Psoas muscle (tissue), 7 donors: ENCODE measurements at regions not wholly inside any gene's neighbourhood (a gene's known extent, or its start where the extent isn't known, plus 50 kb on each side); places are given as distances from the start of the nearest gene placed in this dataset.
"Not testable (repeated sequence)": the region's sequence is repeated elsewhere in the genome, so short reads cannot be mapped to it uniquely, and the experiment has no call there.

Experiments
- ATAC-seq, 4 donors: fragments of 200-7000 bp; cut with Tn5 transposase; one replicate each; pipeline ENCODE4 v1.9.1; 2020; ENCODE audit warnings: moderate library complexity in 3 of 4, mild to moderate bottlenecking in 2 of 4
- DNase-seq, 2 donors: peaks; one replicate each; pipeline ENCODE4 v3.0.0-alpha.2; 2020
- H3K27ac ChIP-seq: fragments of 200-600 bp; one replicate; pipeline ENCODE4 v1.8.0; 2022
- H3K27me3 ChIP-seq, 3 donors: fragments of 200-600 bp in 1 of 3; one replicate each; pipeline versions ENCODE4 v1.6.1 to v1.8.0; 2013 to 2022; ENCODE audit warnings: low read length in 2 of 3, mild to moderate bottlenecking in 2 of 3, moderate library complexity in 1 of 3; ENCODE audit not compliant: insufficient read depth in 3 of 3
- H3K36me3 ChIP-seq, 2 donors: fragments of 200-600 bp in 1 of 2; one replicate each; pipeline versions ENCODE4 v1.6.1 to v1.8.0; 2013 to 2022; ENCODE audit warnings: low read depth in 1 of 2, mild to moderate bottlenecking in 1 of 2, moderate library complexity in 1 of 2; ENCODE audit not compliant: insufficient read depth in 1 of 2
- H3K4me1 ChIP-seq: fragments of 200-600 bp; one replicate; pipeline ENCODE4 v1.8.0; 2022
- H3K4me3 ChIP-seq: fragments of 200-600 bp; one replicate; pipeline ENCODE4 v1.8.0; 2022; ENCODE audit warnings: mild to moderate bottlenecking
- H3K9me3 ChIP-seq: fragments of 200-600 bp; one replicate; pipeline ENCODE4 v1.8.0; 2022
- WGBS, 3 donors: extraction: QIAGEN DNeasy Blood & Tissue Kit; methylation state at CpG; one replicate each; pipeline versions ENCODE4 v1.1.6 to v1.1.7; 2013; 5-methylcytosine and 5-hydroxymethylcytosine counted together
- intact Hi-C, 2 donors: fragments of 100-400 bp; cut with DNase I; formaldehyde crosslinking; loops; one replicate each; pipeline versions ENCODE4 v1.11.0 to v1.14.2; 2022
- TF ChIP-seq, protein P1 (sequence below): fragments of 200-600 bp; IDR thresholded peaks from one replicate; pipeline ENCODE4 v1.8.0; 2022; ENCODE audit warnings: antibody characterized with exemption
- donor health status: healthy with polysubstance abuse.
- donor health status: DM: no; HTN: no; CAD: no; lungs with moderate emphysema.
- donor health status: Bipolar disorder and iron deficiency.
- donor health status: healthy.
- donor health status: DM: yes; HTN: yes; CAD: no.
- donor health status: DM: no; HTN: no; CAD: no.
- donor health status: DM: yes; HTN: yes; CAD: no.

DNA sequence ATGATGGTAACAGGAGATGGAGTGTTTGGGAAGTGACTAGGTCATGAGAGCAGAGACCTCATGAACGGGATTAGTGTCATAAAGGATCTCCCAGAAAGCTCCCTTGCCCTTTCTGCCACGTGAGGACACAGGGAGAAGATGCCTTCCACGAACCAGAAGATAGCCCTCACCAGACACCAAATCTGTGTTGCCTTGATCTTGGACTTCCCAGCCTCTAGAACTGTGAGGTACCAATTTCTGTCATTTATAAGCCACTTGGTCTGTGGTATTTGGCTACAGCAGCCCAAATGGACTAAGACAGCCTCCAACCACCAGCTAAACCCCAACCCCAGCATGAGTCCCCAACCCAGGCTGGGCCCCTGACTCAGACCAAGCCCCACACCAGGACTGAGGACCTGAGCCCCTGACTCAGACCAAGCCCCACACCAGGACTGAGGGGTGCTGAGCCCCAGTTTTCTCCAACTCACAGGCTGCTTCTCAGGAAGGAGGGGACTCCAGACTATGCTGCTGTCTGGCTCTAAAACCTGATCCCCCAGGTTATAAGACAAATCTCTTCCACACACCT, 54.1 kb downstream of the PTPRS start:
- no peak for ATAC-seq
- Histone ChIP-seq H3K4me1 (peaks cover 7% of the 10 kb centered on the region), H3K27ac (no peak overlapping the region), H3K36me3 (peaks cover 0 to 19% of the 10 kb centered on the region in 2 donors), H3K9me3 (no peaks in the 10 kb centered on the region), H3K27me3 (no peaks in the 10 kb centered on the region), H3K4me3 (no peak overlapping the region)
- intact Hi-C loops, result no loop called here
- WGBS, 3 donors, result 90 to 93% (median 91%) methylated on average over 3 of the region's 3 CpGs
- DNase-seq, result no peak
- TF ChIP-seq, protein P1, sequence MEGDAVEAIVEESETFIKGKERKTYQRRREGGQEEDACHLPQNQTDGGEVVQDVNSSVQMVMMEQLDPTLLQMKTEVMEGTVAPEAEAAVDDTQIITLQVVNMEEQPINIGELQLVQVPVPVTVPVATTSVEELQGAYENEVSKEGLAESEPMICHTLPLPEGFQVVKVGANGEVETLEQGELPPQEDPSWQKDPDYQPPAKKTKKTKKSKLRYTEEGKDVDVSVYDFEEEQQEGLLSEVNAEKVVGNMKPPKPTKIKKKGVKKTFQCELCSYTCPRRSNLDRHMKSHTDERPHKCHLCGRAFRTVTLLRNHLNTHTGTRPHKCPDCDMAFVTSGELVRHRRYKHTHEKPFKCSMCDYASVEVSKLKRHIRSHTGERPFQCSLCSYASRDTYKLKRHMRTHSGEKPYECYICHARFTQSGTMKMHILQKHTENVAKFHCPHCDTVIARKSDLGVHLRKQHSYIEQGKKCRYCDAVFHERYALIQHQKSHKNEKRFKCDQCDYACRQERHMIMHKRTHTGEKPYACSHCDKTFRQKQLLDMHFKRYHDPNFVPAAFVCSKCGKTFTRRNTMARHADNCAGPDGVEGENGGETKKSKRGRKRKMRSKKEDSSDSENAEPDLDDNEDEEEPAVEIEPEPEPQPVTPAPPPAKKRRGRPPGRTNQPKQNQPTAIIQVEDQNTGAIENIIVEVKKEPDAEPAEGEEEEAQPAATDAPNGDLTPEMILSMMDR, result no peak

DNA sequence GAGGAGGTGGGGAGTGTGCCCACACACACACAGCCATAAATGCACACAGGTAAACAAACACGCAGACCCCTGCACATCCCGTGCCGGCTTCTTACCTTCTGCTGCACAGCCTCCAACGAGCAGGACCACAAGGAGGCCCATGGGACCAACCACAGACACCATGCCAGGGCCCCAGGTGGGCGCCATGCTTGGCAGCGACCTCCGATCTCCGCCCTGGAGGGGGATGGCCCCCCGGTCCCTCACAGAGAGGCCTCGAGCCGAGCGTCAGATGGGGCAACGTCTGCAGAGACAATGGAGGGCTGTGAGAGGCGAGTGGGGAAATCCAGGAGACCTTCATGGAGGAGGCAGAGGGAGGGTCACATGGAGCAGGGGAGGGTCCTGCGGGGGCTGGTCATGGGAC, 54.7 kb downstream of the PTPRS start:
- whole genome bisulfite sequencing, 3 donors, result 80 to 84% (median 84%) methylated on average over 15 of the region's 15 CpGs
- peaks cover 0 to 19% of the 10 kb centered on the region in 2 donors for H3K36me3 ChIP-seq
- H3K27ac ChIP-seq, result no peak overlapping the region
- H3K9me3 ChIP-seq, result no peaks in the 10 kb centered on the region
- H3K4me3 ChIP-seq, result no peak overlapping the region
- H3K27me3 ChIP-seq, result no peaks in the 10 kb centered on the region
- H3K4me1 ChIP-seq, result peaks cover 7% of the 10 kb centered on the region
- intact Hi-C loops, result no loop called here
- DNase-seq (no peak), ATAC-seq (no peak)
- TF ChIP-seq, protein P1, result no peak

DNA sequence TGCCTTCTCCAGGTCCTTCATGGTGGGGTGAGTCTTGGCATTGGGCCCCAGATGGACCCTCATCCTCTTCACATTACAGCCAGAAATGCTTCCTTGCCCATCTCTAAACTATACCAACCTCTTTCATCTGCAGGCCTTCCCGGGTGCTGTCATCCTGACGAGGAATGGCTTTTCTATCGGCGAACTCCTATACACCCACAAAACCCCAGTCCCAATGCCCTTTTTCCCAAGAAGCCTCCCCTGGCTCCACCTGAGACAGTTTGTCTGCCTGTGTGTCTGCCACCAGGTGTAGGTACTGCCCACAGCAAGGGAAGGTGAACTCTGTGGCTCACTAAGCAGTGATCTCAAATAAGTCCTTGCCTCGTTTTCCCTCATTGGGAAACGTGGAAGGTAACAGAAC, 55.3 kb downstream of the PTPRS start:
- intact Hi-C loops, result no loop called here
- ATAC-seq, result no peak
- no peak for DNase-seq
- Histone ChIP-seq H3K27ac (no peak overlapping the region), H3K9me3 (no peaks in the 10 kb centered on the region), H3K4me3 (no peak overlapping the region), H3K4me1 (peaks cover 7% of the 10 kb centered on the region), H3K27me3 (no peaks in the 10 kb centered on the region), H3K36me3 (peaks cover 0 to 19% of the 10 kb centered on the region in 2 donors)
- WGBS, 3 donors, result 94 to 96% (median 94%) methylated on average over 6 of the region's 6 CpGs
- TF ChIP-seq, protein P1, result no peak

- TF ChIP-seq, protein P1, result no peak
- WGBS, 3 donors, result 49 to 67% (median 63%) methylated on average over 9 of the region's 9 CpGs
- H3K27me3 ChIP-seq, result no peaks in the 10 kb centered on the region
- no peak overlapping the region for H3K4me3 ChIP-seq
- peak; percentile 70 to 84 for DNase-seq
- no peaks in the 10 kb centered on the region for H3K4me1 ChIP-seq
- peaks cover 0 to 19% of the 10 kb centered on the region in 2 donors for H3K36me3 ChIP-seq
- H3K27ac ChIP-seq, result no peak overlapping the region
- peak in 2 of 4 donors; percentile 22 to 59 for ATAC-seq
- no peaks in the 10 kb centered on the region for H3K9me3 ChIP-seq
- intact Hi-C loops, result no loop called here
Observed at GRCh38 chr19:5282901-5283300, 57.7 kb downstream of the PTPRS start.

DNA sequence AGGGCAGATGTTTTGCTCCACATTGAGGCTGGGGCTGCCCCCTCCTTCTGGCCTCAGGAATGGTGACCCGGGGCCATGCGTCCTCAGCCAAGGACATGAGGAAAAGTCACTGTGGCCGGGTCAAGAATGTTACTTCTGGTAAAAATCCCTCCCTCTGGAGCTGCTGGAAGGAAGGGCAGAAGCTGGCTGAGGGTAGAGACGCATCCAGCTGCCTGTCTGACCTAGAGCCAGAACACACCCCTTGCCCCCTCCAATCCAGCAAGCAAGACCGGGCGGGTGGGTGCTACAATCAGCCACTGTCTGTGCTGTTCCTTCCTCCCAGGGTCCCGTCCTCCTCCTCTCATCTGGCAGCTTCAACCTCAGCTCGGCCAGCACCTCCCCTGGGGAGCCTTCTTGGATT, 59.0 kb downstream of the PTPRS start:
- intact Hi-C loops, result no loop called here
- Histone ChIP-seq H3K4me1 (no peaks in the 10 kb centered on the region), H3K9me3 (no peaks in the 10 kb centered on the region), H3K36me3 (peaks cover 0 to 19% of the 10 kb centered on the region in 2 donors), H3K27ac (no peak overlapping the region), H3K27me3 (no peaks in the 10 kb centered on the region), H3K4me3 (no peak overlapping the region)
- 44 to 52% (median 48%) methylated on average over 6 to 8 of the region's 8 CpGs for WGBS, 3 donors
- ATAC-seq, result peak; percentile 34 to 82 (median 82)
- TF ChIP-seq, protein P1, result no peak
- DNase-seq, result peak; percentile 84 to 93

DNA sequence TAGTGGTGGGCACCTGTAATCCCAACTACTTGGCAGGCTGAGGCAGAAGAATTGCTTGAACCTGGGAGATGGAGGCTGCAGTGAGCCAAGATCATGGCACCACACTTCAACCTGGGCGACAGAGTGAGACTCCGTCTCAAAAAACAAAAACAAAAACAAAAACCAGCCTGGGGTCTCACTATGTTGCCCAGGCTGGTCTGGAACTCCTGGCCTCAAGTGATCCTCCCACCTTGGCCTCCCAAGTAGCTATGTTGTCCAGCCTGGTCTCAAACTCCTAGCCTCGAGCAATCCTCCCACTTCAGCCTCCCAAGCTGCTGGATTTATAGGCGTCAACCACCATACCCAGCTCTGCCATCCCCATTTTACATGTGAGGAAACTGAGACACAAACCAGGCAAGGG, 64.9 kb downstream of the PTPRS start:
- H3K9me3 ChIP-seq, H3K4me1 ChIP-seq, intact Hi-C loops, H3K4me3 ChIP-seq, ATAC-seq, H3K27ac ChIP-seq, H3K27me3 ChIP-seq, DNase-seq: not testable (repeated sequence)
- WGBS, 3 donors, result 96 to 100% (median 98%) methylated on average over 4 of the region's 4 CpGs
- H3K36me3 ChIP-seq, result peaks cover 0 to 33% of the 10 kb centered on the region in 2 donors
